ENCODE measurements at regions not wholly inside any gene's neighbourhood (a gene's known extent, or its start where the extent isn't known, plus 50 kb on each side); places are given as distances from the start of the nearest gene placed in this dataset.
"Not testable (repeated sequence)": the region's sequence is repeated elsewhere in the genome, so short reads cannot be mapped to it uniquely, and the experiment has no call there.

DNA sequence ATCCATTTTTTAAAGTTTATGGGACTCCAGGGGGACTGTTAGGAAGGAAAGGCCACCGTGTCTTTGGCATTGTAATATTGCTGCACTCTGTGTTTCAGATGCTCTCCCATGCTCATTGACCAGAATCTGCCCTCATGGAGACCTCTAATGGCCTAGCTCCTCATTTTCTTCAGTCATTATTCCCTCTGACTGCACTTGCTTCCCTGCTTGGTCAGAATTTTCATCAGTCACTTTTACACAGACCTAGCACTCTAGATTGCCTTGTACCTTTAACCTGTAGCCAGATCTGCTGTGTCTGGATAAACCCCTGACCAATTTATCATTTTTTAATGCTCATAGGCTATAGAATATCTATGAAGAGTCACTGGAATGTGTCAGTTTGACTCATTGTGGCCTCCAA lies 155.5 kb upstream of the NUDT12 start:
- H3K4me3 ChIP-seq (ENCODE audit: low read length): no peak overlapping the region
- TF ChIP-seq, protein P1, sequence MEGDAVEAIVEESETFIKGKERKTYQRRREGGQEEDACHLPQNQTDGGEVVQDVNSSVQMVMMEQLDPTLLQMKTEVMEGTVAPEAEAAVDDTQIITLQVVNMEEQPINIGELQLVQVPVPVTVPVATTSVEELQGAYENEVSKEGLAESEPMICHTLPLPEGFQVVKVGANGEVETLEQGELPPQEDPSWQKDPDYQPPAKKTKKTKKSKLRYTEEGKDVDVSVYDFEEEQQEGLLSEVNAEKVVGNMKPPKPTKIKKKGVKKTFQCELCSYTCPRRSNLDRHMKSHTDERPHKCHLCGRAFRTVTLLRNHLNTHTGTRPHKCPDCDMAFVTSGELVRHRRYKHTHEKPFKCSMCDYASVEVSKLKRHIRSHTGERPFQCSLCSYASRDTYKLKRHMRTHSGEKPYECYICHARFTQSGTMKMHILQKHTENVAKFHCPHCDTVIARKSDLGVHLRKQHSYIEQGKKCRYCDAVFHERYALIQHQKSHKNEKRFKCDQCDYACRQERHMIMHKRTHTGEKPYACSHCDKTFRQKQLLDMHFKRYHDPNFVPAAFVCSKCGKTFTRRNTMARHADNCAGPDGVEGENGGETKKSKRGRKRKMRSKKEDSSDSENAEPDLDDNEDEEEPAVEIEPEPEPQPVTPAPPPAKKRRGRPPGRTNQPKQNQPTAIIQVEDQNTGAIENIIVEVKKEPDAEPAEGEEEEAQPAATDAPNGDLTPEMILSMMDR (conservative IDR thresholded peaks at IDR 0.05; ENCODE audit: low read depth, low read length): no peak
- no peak for DNase-seq (ENCODE audit: low read depth)

- TF ChIP-seq, protein P1 (conservative IDR thresholded peaks at IDR 0.05; ENCODE audit: low read depth, low read length): no peak
- DNase-seq (ENCODE audit: low read depth): no peak
- no peak overlapping the region for H3K4me3 ChIP-seq (ENCODE audit: low read length)
Measured at GRCh38 chr5:103708601-103709000, 146.0 kb upstream of the NUDT12 start.

DNA sequence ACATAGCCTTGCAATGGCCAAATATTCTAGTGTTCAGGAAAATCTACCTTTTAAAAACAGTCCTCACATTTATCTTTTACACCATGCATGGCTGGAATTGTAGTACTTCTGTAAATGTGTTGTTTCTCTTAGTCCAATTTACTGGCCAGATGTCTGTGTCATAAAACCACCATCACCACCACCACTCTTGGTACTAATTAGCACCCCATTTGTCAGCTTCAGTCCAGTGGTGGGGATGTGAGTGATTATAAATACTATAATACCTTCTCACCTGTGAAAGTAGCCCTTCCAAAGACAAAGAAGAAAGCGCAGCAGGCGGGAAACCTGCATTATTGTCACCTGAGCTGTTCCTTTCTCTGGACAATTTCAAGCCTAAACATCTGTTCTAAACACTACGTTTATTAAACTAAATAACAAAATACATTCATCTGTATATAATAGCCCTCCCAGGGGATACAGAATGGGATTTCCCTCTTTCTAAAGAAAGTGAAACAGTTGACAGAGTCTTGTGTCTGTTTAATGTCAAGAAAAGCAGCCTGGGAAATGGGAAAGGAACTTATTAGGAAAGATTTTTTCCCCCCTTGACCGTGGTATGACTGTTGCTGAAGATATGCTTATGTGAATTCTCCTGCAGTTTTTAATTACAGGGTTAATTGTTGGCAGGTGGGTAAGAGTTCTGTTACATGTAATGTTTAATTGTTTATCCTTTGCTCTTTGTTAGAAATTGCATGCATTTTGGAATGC lies 144.5 kb upstream of the NUDT12 start:
- no peak overlapping the region for H3K4me3 ChIP-seq (ENCODE audit: low read length)
- TF ChIP-seq, protein P1 (conservative IDR thresholded peaks at IDR 0.05; ENCODE audit: low read depth, low read length): no peak
- no peak for DNase-seq (ENCODE audit: low read depth)

DNA sequence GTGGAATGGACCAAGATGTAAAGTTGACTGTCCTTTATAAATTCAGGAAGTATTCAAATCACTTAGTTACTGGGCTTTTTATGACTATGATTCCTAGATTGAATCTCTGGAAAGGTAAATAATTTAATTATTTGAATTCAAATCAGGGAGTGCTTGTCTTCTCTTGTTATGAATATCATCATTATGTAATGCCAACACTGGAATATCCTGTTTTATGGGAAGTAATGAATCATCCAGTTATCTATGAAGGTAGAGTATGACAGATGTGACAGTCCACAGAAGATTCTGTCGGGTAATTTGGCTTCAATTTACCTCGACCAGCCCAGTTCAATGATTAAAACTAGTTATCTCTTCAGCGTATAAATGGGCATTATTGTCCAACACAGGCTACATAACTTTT lies 141.0 kb upstream of the NUDT12 start:
- DNase-seq (ENCODE audit: low read depth): no peak
- no peak overlapping the region for H3K4me3 ChIP-seq (ENCODE audit: low read length)
- TF ChIP-seq, protein P1 (conservative IDR thresholded peaks at IDR 0.05; ENCODE audit: low read depth, low read length): no peak

DNA sequence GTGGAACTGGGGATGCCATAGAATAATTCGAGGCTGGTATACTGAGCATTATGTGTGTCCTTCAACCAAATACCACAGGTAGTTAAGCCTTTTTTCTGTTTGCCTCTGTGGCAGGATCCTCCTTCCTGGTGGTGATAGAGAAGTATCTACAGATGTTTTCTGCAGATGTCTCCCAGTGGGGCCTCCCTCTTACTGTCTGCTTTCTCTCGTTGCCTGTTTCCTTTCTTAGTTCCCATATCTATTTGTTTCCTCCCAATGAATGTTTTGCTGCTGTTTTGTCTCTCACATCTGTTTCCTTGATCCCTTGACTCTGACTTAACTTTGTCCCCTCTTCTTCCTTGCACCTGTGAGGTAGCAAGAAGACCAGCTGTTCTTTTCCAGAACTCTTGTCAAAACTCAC lies 130.9 kb upstream of the NUDT12 start:
- TF ChIP-seq, protein P1 (conservative IDR thresholded peaks at IDR 0.05; ENCODE audit: low read depth, low read length): no peak
- DNase-seq (ENCODE audit: low read depth): no peak
- no peak overlapping the region for H3K4me3 ChIP-seq (ENCODE audit: low read length)

DNA sequence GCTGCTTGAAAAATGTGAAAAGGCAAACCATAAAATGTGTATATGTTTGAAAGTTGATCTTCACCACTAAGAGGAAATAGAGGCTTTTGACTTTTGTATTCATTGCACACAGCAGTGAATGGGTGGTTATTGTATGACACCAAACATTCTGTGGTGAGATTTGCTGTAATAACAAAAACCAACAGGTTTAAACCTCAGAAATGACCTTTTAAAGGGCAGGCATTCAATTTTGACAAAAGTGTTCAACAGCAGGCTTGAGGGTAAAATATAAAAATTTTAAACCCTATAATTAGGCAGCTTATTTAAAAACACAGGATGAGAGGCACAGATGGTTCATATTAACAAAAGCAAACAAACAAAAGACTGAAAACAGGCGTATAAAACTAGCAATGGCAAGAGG lies 128.1 kb upstream of the NUDT12 start:
- H3K4me3 ChIP-seq (ENCODE audit: low read length): no peak overlapping the region
- TF ChIP-seq, protein P1 (conservative IDR thresholded peaks at IDR 0.05; ENCODE audit: low read depth, low read length): no peak

GRCh38 chr5:103679873-103680272 lies 117.3 kb upstream of the NUDT12 start:
- no peak overlapping the region for H3K4me3 ChIP-seq (ENCODE audit: low read length)
- no peak for DNase-seq (ENCODE audit: low read depth)
- TF ChIP-seq, protein P1 (conservative IDR thresholded peaks at IDR 0.05; ENCODE audit: low read depth, low read length): no peak

More for the DNA sequence above, 128.1 kb upstream of the NUDT12 start:
- no peak for DNase-seq (ENCODE audit: low read depth)

DNA sequence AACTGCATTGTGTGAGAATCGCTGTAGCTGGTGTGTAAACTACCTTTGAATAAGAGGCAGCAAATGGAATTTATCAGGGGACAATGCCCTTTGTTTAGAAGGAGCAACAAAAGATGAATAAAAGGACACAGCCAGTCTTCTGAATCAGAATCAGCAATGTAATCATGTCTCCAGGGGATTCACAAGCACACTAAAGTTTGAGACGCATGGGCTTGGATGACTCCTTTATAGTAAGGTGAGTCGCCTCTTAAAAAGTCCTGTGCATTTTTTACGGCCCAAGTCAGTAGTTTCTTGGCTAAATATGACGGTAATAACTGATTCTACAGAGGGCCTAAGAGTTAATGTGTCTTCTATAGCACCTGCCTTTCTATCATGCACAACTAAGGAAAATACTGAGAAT lies 113.6 kb upstream of the NUDT12 start:
- DNase-seq (ENCODE audit: low read depth); H3K4me3 ChIP-seq (ENCODE audit: low read length): not testable (repeated sequence)
